ENCODE measurements at regions not wholly inside any gene's neighbourhood (a gene's known extent, or its start where the extent isn't known, plus 50 kb on each side); places are given as distances from the start of the nearest gene placed in this dataset.

GRCh38 chr1:117753232-117753631, 147.4 kb downstream of the TENT5C start:
- in situ Hi-C loops (cut with MboI; ENCODE audit: low sequenced_read_pairs, unreplicated experiment): no loop called here
- no peak for TF ChIP-seq CTCF (IDR thresholded peaks at IDR 0.05; ENCODE audit: borderline replicate concordance, control extremely low read depth, extremely low read depth, insufficient read depth, missing control alignments)

GRCh38 chr1:117753652-117754051, 147.8 kb downstream of the TENT5C start:
- in situ Hi-C loops (cut with MboI; ENCODE audit: low sequenced_read_pairs, unreplicated experiment): no loop called here
- no peak for DNase-seq (ENCODE audit: low spot score)
- TF ChIP-seq CTCF (IDR thresholded peaks at IDR 0.05; ENCODE audit: borderline replicate concordance, control extremely low read depth, extremely low read depth, insufficient read depth, missing control alignments): no peak

More at GRCh38 chr1:117753232-117753631, 147.4 kb downstream of the TENT5C start:
- no peak for DNase-seq (ENCODE audit: low spot score)

DNA sequence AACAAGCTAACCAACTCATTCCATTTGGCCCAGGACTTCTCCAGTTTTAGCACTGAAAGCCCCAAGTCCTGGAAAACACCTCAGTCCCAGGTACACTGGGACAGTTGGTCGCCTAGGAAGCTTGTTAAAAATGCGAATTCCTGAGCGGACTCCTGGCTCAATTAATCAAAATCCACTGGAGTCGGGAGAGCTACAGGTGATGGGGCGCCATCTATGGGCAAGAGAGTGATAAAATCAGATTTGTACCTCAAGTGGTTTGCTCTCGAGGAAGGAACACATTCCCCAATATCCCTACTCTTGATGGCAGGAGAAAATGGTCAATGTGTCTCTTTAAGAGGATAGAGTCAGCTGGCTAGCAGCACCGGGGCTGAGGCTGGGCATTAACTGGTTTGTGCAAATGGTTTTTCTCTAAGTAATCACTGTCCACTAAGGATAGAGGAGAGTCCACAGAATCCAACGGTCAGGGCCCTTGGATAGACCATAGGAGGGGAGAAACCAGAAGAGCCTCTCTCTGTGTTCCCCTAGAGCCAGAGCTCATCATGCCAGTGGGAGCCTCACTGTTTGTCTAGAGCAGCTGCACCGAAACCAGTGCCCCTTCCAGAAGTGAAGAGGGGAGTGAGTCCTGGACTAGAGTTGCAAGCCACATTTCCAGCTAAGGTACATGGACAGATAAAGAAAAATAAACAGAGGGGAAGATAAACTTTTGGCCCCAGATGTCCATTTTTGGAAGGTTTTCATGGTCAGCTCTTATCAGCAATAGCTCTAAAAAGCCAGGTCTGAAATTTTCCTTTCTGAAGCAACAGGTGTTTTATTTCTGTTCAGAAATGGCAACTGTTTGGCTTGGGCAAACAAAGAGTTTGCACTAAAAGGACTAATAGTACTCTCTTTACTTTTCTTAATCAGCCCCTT, 148.5 kb downstream of the TENT5C start:
- DNase-seq (ENCODE audit: low spot score): peak; percentile 55
- in situ Hi-C loops (cut with MboI; ENCODE audit: low sequenced_read_pairs, unreplicated experiment): no loop called here
- peak; percentile 52 for TF ChIP-seq CTCF (IDR thresholded peaks at IDR 0.05; ENCODE audit: borderline replicate concordance, control extremely low read depth, extremely low read depth, insufficient read depth, missing control alignments)

DNA sequence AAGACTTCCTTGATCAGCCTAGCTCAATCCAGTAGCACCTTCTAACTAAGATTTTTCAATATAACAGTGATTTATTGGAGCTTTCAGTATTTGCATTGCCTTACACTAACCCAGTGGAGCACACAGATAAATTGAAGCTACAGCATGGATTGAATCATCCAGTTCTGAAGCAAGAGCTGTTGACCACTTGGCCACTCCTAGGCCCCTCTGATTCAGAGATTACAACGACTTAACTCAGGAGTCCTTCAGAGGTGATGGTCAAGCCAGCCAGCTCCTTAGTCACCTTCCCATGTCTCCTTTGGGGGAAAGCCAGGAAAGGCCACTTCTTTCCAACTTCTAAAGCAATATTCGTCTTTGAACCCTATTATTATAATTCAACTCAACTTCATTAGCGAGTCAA, 151.8 kb downstream of the TENT5C start:
- in situ Hi-C loops (cut with MboI; ENCODE audit: low sequenced_read_pairs, unreplicated experiment): no loop called here
- TF ChIP-seq CTCF (IDR thresholded peaks at IDR 0.05; ENCODE audit: borderline replicate concordance, control extremely low read depth, extremely low read depth, insufficient read depth, missing control alignments): no peak
- no peak for DNase-seq (ENCODE audit: low spot score)

- in situ Hi-C loops (cut with MboI; ENCODE audit: low sequenced_read_pairs, unreplicated experiment): no loop called here
- TF ChIP-seq CTCF (IDR thresholded peaks at IDR 0.05; ENCODE audit: borderline replicate concordance, control extremely low read depth, extremely low read depth, insufficient read depth, missing control alignments): peak; percentile 77
- DNase-seq (ENCODE audit: low spot score): peak; percentile 71
These were observed 152.8 kb downstream of the TENT5C start for GRCh38 chr1:117758444-117759316.

GRCh38 chr1:117759535-117759934, 153.7 kb downstream of the TENT5C start:
- TF ChIP-seq CTCF (IDR thresholded peaks at IDR 0.05; ENCODE audit: borderline replicate concordance, control extremely low read depth, extremely low read depth, insufficient read depth, missing control alignments): no peak
- in situ Hi-C loops (cut with MboI; ENCODE audit: low sequenced_read_pairs, unreplicated experiment): no loop called here
- DNase-seq (ENCODE audit: low spot score): no peak
